Activated gamma-delta T cell (primary cell): ENCODE measurements at regions not wholly inside any gene's neighbourhood (a gene's known extent, or its start where the extent isn't known, plus 50 kb on each side); places are given as distances from the start of the nearest gene placed in this dataset.

Source experiments
- DNase-seq: peaks from one replicate; lab custom pipeline; 2025; lab: John Stamatoyannopoulos, UW

DNA sequence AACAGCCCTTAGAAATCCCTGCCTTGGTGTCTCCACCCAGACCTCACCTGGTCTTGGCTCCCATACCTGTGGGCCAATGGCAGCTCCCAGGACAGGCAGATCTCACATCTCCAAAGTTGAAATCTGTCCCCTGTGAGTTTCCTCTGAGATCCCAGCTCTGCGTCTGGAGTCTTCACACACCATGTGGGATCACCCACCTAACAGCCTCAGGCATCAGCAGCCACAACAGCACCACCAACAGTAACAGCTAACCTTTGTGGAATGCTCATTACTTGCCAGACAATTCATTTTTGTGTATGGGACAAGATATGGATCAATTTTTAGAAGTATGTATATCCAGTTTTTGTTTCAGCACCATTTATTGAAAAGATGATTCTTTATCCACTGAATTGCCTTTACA lies 523.2 kb downstream of the MATN1 start:
- DNase-seq, result no peak

DNA sequence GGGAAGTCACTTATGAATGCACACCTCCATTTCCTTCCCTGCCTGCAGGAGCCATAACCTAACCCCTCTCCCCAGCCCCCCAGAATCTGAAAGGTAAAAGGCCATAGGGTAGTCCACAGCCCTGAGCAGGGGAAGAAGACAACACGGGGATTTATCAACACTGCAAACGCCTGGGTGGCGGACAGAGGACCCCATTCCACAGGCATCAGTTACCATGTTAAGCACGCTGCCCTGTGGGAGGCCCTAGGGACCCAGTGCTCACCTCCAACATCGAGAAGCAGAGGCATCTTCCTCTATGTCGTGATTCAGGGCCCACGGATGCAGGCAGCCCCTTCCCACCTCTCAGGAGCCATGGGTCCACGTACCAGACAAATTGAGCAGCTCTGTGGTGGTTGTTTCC lies 523.8 kb downstream of the MATN1 start:
- DNase-seq, result no peak

GRCh38 chr1:30198795-30199403 lies 524.5 kb downstream of the MATN1 start:
- no peak for DNase-seq

- no peak for DNase-seq
These were observed 525.0 kb downstream of the MATN1 start for GRCh38 chr1:30198451-30198760.

DNA sequence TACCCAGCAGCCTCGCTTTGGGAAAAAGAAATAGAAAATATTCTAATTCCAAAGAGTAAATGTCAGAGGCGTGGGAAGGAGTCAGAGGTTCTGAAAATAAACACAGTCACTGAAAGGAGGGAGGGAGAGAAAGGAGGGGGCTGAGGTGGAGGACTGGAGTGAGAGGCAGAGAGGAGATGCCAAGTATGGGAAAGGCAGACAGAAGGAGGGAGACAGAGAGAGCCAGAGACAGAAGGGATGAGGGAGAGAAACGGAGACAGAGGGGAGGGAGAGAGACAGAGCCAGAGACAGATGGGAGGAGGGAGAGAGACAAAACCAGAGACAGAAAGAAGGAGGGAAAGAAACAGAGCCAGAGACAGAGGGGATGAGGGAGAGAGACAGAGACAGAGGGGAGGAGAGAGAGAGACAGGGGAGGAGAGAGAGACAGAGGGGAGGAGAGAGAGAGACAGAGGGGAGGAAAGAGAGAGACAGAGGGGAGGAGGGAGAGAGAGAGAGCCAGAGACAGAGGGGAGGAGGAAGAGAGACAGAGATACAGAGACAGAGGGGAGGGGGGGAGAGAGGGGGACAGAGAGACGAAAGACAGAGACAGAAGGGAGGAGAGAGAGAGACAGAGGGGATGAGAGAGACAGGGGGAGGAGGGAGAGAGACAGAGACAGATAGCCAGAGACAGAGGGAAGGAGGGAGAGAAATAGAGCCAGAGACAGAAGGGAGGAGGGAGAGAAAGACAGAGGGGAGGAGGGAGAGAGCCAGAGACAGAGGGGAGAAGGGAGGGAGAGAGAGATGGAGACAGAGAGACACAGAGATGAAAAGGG lies 525.5 kb downstream of the MATN1 start:
- DNase-seq, result no peak

DNA sequence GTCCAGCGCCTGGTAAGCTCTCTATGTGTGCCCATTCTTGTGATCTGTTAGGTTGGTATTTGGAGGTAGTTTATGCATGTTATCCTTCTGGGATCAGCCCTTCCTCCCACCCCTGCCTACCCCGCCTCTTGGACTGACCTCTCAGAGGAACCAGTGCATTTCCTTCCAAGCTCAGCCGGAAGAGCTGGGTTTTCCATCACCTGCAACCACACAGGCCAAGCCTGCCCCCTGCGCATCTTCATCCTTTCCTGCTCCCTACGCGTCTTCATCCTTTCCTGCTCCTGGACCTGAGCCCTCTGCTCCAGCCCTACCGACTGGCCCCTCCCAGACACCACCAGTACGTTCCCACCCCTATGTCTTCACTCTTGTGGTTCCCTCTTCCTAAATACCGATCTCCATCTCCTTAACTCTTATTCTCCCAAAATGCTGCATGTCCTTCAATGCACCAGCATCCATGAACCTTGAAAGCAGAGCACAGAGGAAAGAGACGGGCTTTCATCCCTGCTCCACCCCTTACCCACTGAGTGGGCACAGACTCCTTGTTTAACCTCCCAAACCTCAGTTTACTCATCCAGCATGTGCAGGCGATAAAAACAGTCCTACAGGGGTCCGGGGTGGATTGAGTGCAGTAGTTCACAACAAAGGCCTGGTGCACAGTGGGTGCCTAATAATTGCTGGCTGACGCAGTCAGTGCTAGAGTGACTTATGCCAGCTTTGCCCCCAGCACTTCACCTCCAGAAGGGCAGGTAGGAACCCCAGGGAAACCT lies 526.3 kb downstream of the MATN1 start:
- no peak for DNase-seq

GRCh38 chr1:30196457-30196856 lies 526.9 kb downstream of the MATN1 start:
- DNase-seq, result no peak

DNA sequence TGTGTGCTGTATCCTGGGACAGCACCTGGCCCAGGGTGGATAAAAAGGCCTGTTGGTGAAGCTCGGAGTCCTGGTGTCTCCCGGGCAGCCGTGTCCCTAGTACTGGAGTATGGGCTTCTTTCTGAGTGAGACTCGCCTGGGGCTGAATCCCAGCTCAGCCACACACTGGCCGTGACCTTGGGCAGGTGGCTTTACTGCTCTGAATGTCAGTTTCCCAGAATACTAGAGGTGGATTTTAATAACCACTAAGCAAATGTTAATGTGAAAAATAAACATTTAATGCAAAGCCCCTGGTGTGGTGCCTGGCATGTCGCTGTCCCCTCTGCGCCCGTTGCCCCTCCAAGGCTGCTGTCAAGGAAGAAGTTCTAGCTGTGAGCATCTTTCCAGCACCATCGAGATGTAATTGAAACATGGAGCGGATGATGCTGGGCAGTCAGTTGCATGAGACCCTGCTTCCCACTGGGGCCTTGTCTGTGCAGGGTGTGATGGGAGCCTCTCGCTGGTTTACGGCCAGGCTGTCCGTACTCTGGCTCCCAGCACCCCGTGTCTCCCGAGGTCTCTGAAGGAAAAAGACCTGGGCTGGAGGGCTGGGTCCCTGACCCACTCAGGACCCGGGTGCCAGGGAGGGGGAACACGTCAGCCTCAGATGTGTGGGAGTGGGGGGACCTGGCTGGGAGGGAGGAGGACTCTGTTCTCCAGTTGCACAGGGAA lies 527.8 kb downstream of the MATN1 start:
- DNase-seq, result no peak

DNA sequence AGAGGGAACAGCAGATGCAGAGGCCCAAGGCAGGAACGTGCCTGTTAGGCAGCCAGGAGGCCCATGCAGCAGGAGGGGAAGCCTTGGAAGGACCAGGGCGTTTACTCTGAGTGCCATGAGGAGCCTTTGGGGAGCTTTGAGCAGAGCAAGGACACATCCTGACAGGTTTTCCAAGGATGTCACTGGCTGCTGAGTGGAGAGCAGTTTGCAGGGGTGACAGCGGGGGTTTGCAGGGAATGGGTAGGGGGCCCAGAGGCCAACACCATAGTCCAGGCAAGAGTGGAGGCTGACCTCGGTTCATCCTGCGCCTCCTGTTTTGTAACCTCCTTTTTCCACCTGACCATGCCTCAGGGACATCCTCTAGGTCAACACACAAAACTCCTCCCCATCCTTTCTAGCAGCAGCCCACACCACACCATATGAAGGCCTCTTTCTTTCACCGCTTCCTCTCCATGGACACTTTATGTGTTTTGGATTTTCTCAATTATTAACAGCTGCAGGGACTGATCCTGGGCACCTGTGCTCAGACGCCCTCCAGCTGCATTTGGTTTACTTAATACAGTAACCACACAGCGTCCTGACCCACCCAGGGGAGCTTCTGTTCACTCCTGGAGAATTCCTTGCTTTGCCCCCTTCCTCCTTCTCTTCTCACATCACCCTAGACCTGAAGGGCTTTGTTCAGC lies 528.5 kb downstream of the MATN1 start:
- DNase-seq, result no peak

DNA sequence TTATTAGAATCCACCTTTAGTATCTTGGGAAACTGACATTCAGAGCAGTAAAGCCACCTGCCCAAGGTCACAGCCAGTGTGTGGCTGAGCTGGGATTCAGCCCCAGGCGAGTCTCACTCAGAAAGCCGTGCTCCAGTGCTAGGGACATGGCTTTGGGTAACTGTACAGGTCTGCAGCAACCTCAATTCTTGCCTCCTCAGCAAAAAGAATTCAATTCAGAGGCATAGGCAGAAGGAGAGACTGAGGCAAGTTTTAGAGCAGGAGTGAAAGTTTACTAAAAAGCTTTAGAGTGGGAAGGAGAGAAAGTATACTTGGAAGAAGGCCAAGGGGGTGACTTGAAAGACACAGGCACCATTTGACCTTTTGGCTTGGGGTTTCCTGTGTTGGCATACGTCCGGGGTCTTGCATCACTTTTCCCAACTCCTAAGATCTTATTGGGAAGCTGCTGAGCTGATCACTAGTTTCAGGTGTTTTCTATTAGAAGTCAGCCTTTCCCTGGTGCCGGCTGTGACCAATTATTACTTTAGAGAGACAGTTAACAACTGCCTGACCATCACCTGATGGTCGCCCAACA lies 529.3 kb downstream of the MATN1 start:
- no peak for DNase-seq

- no peak for DNase-seq
These were observed 530.3 kb downstream of the MATN1 start for GRCh38 chr1:30192969-30193630.

DNA sequence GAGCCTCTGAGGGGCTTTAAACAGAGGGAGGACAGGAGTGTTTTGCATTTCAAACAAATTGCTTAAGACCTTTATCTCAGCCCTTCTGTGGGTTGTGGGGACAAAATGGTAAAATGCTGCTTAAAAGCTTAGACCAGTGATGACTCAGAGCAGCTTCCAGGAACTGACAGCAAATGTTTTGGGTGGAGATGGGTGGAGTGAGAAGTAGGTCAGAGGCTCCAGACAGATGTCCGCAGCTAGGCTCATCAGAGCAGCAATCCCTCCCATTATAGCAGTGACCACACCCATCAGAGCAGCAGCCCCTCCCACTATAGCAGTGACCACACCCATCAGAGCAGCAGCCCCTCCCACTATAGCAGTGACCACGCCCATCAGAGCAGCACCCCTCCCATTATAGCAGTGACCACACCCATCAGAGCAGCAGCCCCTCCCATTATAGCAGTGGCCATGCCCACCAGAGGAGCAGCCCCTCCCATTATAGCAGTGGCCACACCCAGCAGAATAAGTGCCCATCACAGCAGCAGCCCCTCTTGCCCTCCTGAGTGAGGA lies 532.2 kb downstream of the MATN1 start:
- no peak for DNase-seq

DNA sequence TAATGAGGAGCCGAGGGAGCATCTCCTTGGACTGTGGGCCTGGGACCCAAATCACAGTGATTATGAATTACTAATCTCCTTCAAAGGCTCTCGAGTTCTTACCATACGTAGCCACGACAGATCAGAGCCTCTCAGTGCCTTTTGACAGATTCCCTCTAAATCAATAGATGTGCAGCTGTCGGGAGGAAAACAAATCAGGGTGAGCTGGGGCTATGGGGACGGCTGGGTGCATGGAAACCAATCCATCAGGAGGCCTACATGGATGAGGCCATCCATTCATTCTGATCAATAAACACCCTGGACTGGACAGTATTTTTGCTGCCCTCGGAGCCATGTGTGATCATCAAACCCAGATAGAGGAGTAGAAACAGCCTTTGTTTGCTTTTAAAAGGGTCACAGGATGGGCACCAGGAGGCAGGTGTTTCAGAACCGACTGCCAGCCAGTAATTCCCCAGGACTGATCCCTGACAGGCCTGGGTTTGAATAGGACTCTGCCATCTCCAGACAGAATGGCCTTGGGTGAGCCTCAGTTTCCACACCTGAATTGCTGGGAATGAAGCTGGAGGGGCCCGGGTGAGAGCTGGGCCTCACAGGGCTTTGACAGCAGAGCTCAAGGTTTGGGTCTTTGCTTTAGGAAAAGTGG lies 532.8 kb downstream of the MATN1 start:
- DNase-seq, result no peak

- DNase-seq, result no peak
These were observed 533.4 kb downstream of the MATN1 start for GRCh38 chr1:30189818-30190500.

- DNase-seq, result no peak
These were observed 534.4 kb downstream of the MATN1 start for GRCh38 chr1:30188999-30189398.

GRCh38 chr1:30188329-30188728 lies 535.1 kb downstream of the MATN1 start:
- DNase-seq, result no peak

DNA sequence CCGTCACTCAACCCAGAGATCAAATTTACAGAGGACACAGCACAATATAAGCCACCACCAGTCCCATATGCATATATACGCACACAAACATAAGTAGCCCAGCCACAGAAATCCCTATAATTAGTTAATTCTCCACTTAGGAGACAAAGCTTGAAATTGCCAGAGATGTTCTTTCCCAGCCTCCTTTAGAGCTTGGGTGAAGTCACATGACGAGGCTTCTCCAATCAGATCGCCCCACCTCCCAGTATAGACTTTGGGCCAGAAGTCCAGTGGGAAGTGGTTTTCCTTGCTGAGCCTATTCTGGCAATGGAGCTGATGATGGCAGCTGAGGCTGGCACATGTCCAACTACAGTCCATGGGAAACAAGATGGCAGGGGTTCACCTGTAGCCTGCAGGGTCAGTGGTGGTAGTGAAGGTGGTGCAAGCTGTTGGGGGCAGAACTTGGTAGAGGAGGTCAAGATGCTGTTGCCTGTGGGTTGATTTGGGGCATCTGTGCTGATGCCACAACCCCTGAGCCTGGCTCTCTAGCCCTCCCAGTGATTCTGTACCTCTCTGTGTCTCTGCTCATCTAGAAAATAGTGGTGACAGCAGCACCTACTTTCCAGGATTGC lies 535.9 kb downstream of the MATN1 start:
- DNase-seq, result no peak

DNA sequence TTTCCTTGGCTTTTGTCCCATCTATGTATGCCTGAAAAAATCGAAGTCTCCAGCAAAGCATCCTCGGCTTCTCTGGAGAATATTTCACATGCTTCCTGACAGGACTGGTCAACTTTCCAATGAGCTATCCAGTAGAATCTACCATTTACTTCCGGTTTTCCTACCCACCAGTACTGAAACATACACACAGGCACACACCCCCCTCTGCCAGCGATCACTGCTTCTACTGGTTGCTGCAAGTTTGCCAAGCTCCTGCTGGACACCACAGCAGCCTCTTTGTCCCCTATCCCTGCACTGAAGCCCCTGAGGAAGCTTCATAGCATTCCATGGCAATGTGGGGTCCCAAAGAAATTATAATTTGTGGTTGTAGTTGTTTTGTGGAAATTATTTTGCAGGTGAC lies 536.8 kb downstream of the MATN1 start:
- no peak for DNase-seq

- DNase-seq, result no peak
These were observed 537.6 kb downstream of the MATN1 start for GRCh38 chr1:30185809-30186208.
